GM19463 (cell line): ENCODE measurements at regions not wholly inside any gene's neighbourhood (a gene's known extent, or its start where the extent isn't known, plus 50 kb on each side); places are given as distances from the start of the nearest gene placed in this dataset.

Experiments
- ATAC-seq: cut with Tn5 transposase; IDR thresholded peaks from one replicate; pipeline ENCODE4 v1.9.1; 2021; ENCODE audit warnings: mild to moderate bottlenecking, moderate library complexity; ENCODE audit not compliant: unreplicated experiment

DNA sequence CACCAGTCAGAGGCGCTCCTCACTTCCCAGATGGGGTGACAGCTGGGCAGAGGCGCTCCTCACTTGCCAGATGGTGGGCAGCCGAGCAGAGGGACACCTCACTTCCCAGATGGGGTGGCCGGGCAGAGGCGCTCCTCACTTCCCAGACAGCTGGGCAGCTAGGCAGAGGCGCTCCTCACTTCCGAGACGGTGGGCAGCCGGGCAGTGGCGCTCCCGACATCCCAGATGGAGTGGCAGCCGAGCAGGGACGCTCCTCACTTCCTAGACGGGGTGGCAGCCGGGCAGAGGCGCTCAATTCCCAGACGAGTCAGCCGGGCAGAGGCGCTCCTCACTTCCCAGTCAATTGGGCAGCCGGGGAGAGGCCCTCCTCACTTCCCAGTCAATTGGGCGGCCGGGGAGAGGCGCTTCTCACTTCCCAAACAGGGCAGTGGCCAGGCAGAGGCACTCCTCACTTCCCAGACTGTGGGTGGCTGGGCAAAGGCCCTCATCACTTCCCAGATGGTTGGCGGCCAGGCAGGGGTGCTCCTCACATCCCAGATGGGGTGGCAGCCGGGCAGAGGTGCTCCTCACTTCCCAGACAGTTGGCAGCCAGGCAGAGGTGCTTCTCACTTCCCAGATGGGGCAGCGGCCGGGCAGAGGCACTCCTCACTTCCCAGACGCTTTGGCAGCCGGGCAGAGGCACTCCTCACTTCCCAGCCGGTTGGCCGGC lies 143.8 kb upstream of the ARID2 start:
- no peak for ATAC-seq

DNA sequence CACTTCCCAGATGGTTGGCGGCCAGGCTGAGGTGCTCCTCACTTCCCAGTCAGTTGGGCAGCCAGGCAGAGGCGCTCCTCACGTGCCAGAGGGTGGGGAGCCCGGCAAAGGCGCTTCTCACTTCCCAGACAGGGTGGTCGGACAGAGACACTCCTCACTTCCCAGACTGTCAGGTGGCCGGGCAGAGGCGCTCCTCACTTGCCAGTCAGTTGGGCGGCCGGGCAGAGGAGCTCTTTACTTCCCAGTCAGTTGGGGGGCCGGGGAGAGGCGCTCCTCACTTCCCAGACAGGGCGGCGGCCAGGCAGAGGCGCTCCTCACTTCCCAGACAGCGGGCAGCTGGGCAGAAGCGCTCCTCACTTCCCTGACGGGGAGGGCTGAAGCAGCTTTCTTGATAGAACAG lies 143.0 kb upstream of the ARID2 start:
- no peak for ATAC-seq

DNA sequence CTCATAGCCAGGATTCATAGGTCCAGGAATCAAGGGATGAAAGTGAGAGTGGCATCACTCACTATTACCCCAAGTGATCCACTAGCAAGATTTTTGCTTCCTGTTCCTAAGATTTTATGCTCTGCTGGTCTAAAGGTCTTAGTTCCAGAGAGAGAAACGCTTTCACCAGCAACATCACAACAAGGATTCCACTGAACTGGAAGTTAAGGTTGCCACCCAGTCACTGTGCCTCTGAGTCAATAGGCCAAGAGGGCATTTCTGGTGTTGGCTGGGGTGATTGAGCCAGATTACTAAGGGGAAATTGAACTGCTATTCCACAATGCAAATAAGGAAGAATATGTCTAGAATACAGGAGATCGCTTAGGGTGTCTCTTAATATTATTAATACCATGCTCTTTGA lies 142.5 kb upstream of the ARID2 start:
- ATAC-seq: no peak

DNA sequence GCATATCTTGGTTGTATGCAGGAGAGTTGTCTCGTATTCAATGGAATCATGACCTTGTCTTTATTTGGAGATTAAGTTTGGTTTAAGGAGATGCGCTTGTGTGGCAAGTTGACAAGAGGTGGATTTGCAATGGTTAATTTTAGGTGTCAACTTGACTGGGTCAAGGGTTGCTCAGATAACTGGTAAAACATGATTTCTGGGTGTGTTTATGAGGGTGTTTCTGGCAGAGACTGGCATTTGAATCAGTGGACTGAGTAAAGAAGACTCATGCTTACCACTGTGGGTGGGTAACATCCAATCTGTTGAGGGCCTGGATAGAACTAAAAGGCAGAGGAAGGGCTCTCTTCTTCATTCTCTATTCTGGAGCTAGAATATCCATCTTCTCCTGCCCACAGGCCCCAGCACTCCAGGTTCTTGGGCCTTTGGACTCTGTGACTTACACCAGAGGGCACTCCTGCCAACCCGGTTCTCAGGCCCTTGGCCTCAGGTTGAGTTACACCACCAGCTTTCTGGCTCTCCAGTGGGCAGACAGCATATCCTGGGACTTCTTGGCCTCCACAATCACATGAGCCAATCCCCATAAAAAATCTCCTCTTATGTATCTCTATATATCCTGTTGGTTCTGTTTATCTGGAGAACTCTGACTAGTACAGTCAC lies 141.5 kb upstream of the ARID2 start:
- ATAC-seq: no peak

DNA sequence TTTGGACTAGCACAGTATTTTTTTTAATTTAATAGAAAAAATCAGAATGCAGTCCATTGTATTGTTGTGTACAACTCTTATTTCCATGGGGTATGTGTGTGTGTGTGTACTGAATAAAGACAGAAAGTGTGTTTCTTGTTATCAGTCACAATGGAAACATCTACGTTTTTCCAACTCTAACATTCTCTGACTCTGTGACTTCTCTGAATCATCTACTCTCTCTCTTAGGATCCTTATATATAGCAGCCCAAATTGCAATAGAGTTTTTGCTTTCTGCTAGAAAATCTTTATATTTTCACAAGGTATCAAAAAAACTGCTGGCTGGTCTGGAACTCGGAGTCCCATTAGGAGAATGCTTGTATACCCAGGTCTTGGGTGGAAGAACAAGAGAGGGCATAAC lies 138.9 kb upstream of the ARID2 start:
- ATAC-seq: no peak

DNA sequence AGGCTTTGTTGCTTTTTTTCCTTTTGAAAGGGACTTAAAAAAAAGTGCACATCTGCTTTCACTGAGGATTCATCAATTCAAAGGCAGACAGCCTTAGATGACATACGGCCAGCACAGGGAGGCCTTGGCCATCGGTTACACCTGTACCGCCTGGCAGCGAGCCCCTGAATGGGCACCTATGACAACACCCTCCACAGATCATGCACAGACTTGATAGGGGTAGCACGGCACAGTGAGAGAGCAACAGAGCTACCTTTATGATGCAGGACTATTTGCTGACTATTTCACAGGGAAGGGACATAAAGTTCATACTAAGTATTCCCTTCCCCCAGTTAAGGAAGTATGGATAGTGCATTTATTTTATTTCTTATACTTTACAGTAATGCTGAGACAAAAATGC lies 137.9 kb upstream of the ARID2 start:
- no peak for ATAC-seq

DNA sequence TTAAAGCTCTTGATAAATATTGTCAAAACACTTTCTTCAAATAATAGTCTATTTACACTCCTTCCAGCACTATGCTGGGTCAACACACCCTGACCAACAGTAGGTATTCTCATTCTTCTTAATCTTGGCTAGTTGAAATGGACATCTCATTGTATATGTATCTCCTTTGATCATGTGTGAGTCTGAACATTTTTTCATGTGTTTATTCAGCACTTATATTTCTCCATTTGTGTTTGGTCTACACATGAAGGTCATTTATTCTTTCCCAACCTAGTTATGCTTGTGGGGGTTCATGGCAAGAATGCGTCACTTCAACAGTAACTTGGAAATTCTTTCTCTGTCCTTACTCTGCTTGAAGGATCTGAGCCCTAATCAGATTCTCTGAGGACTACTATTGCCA lies 133.1 kb upstream of the ARID2 start:
- no peak for ATAC-seq

DNA sequence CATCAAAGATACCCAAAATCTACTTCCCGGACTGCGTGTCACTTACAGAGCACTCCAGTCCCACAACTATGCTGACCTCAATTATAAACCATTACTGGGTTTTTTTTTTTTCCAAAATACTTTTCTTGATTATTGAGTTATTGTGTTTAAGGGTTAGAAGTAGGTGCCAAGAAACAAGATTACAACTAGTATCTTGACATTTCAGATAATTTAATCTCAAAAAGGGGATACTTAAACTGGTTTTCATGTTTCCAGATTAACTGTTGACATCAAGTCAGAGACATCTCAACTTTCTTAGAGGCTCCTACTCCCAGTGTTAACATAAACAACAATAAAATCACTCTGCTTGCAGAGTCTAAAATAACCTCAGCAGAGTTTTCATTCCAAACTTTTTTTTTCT lies 131.2 kb upstream of the ARID2 start:
- ATAC-seq: no peak

DNA sequence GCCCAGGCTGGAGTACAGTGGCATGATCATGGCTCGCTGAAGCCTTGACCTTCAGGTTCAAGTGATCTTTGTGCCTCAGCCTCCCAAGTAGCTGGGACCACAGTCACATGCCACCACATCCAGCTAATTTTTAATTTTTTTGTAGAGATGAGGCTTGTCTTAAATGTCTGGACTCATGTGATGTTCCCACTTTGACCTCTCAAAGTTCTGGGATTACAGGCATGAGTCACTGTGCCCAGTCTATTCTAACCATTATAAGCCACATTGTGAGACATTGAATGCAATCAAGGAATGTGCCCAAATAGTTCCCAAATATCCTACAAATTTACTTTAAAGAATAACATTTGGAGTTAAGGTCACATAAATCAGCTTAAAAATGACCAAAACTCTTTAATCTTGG lies 130.7 kb upstream of the ARID2 start:
- no peak for ATAC-seq

DNA sequence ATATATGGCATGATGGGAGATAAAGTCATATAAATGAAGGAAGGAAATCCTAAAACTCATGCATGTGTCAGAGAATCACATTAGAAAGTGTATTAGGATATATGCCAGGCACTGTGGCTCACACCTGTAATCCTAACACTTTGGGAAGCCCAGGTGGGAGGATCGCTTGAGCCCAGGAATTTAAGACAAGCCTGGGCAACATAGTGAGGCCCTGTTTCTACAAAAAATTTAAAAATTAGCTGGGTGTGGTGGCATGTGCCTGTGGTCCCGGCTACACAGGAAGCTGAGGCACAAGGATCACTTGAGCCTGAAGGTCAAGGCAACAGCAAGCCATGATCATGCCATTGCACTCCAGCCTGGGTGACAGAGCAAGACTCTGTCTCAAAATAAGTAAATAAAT lies 130.3 kb upstream of the ARID2 start:
- no peak for ATAC-seq

DNA sequence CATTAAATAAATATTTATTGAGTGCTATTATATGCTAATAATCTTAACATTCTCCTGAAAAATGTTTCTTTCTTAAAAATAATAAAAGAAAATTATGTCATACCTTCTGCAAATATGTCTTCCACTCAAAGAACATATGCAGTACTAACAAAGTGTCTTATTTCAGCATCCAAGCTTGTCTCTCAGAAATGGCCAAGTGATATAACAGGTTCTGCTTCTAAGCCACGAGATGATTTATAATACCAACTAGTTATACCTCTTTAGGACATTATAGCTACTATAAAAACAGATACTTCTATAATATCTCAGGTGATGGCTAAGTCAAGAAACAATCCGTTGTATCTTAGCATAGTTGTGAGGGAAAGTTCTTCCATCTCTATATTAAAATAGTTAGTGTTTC lies 128.1 kb upstream of the ARID2 start:
- ATAC-seq: no peak

DNA sequence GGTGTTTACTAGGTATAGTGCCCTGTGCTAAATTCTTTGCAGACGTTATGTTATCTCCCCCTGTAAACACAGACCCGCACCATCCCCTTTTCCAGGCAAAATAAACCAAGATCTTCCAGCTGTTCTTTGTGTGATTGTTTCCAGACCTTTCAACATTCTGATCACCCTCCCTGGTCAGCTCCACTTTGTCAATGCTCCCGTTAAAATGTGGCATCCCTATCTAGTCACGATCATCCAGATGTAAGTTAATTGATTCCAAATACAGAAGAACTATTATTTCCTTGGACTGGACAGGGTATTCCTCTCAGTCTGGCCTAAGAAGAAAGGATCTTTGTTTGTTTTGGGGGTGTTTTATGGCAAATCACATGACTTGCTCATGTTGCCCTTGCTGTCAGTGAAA lies 127.6 kb upstream of the ARID2 start:
- ATAC-seq: no peak

DNA sequence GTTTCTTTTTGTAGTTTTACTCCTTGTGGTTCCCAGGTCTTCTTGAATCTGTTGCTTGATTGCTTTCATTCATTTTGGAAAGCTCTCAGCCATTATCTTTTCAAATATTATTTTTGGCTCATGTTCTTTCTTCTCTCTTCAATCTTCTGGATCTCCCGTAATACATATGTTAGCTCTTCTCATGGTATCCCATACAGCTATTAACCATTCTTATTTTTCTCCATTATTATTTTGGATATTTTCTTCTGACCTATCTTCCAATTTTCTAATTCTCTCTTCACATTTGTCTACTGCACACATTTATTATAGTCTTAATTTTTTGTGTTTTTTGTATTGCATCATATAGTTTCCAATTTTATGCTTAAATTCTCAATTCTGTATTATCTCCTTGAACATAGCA lies 123.9 kb upstream of the ARID2 start:
- ATAC-seq: no peak

DNA sequence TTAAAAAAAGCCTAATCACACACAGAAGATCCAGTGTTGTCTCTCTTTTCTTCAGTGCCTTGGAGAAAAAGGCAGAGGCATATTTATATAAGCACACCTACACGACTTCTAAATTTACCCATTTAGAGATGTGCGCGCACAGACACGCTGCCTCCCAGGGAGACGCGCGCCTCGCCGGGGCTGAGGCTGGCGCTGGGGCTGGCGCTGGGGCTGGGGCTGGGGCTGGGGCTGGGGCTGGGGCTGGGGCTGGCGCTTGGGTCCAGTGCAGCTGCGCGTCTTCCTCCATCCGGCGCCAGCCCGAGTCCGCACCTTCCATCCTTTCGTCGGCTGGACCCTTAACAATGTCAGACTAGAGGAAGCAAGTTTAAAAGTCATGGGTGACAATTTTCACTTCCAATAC lies 118.4 kb upstream of the ARID2 start:
- ATAC-seq: no peak

DNA sequence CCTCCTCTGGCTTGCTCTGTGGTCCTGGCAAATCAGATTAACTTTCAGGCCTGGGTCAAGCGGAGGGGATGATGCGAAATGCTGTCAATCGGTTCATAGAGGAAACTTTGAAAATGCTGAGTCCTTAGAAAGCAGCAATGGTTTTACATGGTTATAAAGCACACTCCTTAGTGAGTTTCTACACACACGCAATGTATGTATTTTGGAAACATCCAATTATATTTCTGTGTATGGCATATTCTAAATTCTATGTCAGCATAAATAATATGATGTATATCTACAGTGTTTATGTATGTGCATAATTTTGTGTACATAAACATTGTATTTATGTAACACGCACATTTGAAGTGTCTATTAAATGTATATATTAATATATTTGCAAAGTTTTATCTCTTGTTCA lies 118.0 kb upstream of the ARID2 start:
- ATAC-seq: no peak

DNA sequence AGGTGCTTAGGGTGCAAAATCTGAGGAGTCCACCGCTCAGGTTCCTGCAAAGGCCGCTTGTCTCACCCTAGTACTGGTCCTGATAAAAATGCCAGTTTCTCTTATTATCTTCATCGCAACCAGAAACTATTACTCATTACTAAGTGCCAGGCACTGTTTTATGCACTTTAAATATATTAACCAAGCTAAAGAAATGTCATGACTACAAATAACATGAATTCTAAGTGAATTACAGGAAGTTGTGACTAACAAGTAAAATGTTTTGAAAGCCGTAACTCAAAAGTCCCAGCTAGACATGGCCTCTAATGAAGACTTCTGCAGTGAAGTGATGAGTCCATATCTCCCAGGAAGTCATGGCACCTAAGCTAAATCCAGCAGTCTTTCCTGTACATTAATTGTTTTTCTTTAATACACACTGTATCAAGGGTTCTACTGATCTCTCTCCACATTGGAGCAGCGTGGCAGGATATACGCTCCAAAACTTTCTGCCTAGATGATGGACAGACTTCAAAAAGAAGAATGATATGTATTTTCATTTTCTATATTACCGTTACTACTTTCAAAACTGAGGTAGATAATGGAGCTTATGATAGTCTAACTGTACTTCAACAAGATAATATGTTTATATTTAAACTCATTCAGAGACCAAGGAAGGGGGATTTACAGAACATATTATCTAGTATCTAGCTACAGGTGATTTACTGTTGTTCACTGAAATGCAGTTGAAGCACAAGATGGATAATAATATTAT lies 117.3 kb upstream of the ARID2 start:
- ATAC-seq: no peak

DNA sequence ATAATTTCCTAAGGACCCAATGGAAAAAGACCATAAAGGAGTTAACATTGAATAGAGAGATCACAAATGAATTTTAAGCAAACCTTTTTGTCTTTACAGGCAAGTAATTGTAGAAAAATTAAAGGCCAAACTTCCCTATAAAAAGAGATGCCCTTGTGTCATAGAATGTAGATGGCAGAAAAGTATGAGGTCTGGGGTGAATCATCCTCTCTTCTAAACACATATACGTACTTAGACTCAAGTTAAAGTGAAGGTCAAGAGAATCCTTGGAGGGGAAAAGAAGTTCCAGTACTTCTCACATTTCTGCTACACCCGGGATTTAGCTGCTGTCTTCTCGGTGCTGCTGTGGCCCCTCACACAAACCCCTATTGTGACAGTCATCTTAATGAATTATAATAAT lies 116.2 kb upstream of the ARID2 start:
- no peak for ATAC-seq

DNA sequence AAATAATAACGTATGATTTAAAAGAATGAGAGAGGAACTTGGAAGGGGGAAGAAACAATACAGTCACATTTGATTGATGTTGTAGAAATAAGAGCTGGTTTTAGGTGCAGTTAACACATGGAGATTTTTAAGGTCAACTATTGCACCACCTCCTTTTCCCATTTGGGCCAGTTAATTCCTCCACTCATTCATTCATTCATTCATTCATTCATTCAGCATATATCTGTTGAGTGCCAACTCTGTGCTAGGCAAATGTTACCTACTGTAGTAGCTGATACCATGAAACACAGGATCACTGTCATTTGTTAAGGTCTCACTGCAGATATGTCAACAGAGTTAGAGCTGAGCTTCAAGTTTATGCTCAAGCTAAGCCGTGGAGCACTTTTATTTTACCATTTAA lies 115.7 kb upstream of the ARID2 start:
- ATAC-seq: no peak

DNA sequence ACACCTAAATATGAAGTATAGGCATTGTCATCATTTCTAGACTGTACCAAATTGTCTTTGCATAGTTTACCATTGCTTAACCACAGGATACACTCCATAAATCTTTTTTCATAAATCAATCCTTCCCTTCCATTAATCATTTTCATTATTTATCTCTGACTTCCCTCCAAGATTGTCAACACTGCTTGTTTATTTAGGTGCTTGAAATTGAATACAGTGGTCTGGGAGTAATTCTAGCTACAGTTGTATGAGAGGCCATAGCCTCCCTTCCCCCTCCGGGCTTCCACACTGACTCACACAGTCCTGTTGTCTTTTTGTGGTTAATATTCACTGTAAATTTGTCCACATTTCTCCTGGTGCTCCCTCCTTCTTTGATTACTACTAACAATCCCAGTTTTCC lies 114.2 kb upstream of the ARID2 start:
- ATAC-seq: no peak

DNA sequence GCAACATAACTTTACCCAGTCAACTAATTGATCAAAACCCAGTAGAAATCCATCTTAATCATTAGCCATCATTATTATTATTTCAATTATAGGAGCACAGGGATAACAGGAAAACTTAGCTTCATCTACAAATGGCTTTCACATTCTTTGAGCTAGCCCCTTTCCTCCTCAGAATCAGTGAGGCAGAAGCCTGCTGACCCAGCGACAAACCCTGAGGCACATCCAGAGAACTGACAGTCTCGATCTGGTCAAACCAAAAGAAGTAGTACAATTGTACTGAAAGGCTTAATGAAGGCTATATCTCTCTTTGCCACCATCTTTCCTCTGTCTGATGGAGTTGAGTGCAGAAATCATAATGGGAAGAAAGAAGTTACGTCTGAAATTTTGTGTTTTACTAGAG lies 109.8 kb upstream of the ARID2 start:
- ATAC-seq: no peak

DNA sequence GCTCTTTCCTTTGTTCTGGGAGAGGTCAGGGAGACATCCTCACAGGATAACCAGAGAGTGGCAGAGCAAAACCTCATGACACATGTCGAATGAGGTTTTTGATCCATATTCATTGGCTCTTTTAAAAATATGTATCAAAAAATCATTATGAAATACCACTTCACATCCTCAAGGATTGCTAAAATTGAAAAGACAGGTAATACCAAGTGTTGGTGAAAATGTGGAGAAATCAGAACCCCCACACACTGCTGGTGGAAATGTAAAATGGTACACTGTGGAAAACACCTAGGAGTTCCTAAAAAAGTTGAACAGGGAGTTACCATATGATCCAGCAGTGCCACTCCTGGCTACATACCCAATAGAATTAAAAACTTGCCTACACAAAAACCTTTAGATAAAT lies 107.8 kb upstream of the ARID2 start:
- ATAC-seq: no peak

DNA sequence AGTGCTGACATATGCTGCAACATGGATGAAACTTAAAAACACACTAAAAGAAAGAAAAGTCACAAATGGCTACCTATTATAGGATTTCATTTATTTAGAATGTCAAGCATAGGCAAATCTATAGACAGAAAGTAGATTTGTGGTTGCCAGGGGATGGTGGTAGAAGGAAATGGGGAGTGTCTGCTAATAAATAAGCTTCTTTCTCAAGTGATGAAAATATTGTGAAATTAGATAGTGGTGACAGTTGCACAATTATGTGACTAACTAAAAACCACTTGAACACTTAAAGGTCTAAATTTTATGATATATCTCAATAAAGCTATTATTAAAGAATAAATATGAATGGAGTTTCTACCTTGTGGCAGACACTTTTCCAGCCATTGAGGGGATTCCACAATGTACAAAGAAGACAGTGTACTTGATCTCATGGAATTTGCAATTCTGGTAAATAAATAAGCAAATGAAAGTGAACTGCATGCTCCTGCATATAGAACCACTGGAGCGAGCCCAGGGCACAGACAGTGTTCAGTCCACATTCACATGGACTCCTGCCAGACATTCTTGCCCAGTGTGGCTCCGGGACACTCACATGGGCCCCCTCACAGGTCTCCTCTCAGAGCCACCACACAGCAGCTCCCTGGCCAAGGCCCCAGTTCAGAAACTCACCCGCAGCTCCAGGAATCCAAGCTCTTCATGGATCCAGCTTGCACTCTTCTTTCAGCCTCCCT lies 107.1 kb upstream of the ARID2 start:
- no peak for ATAC-seq
